ENCODE measurements at regions not wholly inside any gene's neighbourhood (a gene's known extent, or its start where the extent isn't known, plus 50 kb on each side); places are given as distances from the start of the nearest gene placed in this dataset.

GRCh38 chr12:115010324-115010995, 326.5 kb upstream of the TBX3 start:
- ATAC-seq (ENCODE audit: poor library complexity) (no peak), DNase-seq (no peak)
- intact Hi-C loops (cut with DNase I), result no loop called here

- ATAC-seq (ENCODE audit: poor library complexity), result no peak
- intact Hi-C loops (cut with DNase I), result no loop called here
- DNase-seq, result no peak
Measured at GRCh38 chr12:115008929-115009328, 325.0 kb upstream of the TBX3 start.

- no peak for ATAC-seq (ENCODE audit: poor library complexity)
- intact Hi-C loops (cut with DNase I), result no loop called here
- DNase-seq, result no peak
Measured at GRCh38 chr12:115004470-115005146, 320.6 kb upstream of the TBX3 start.

GRCh38 chr12:115002434-115002833, 318.5 kb upstream of the TBX3 start:
- DNase-seq, result no peak
- intact Hi-C loops (cut with DNase I), result no loop called here
- no peak for ATAC-seq (ENCODE audit: poor library complexity)

- ATAC-seq (ENCODE audit: poor library complexity), result no peak
Measured at GRCh38 chr12:115001571-115002180, 317.7 kb upstream of the TBX3 start.

GRCh38 chr12:115000038-115000437, 316.1 kb upstream of the TBX3 start:
- ATAC-seq (ENCODE audit: poor library complexity), result no peak
- no peak for DNase-seq
- intact Hi-C loops (cut with DNase I), result no loop called here

More at GRCh38 chr12:115001571-115002180, 317.7 kb upstream of the TBX3 start:
- intact Hi-C loops (cut with DNase I), result no loop called here
- no peak for DNase-seq

- ATAC-seq (ENCODE audit: poor library complexity) (no peak), DNase-seq (no peak)
- intact Hi-C loops (cut with DNase I), result no loop called here
Measured at GRCh38 chr12:114998750-114999128, 314.8 kb upstream of the TBX3 start.

- DNase-seq, result no peak
- no peak for ATAC-seq (ENCODE audit: poor library complexity)
- intact Hi-C loops (cut with DNase I), result no loop called here
Measured at GRCh38 chr12:114998118-114998749, 314.3 kb upstream of the TBX3 start.

- DNase-seq, result no peak
- no peak for ATAC-seq (ENCODE audit: poor library complexity)
- intact Hi-C loops (cut with DNase I), result no loop called here
Measured at GRCh38 chr12:114996382-114996781, 312.4 kb upstream of the TBX3 start.

GRCh38 chr12:114995891-114996290, 311.9 kb upstream of the TBX3 start:
- intact Hi-C loops (cut with DNase I), result no loop called here
- ATAC-seq (ENCODE audit: poor library complexity) (no peak), DNase-seq (no peak)

- intact Hi-C loops (cut with DNase I), result no loop called here
- ATAC-seq (ENCODE audit: poor library complexity) (no peak), DNase-seq (no peak)
Measured at GRCh38 chr12:114993165-114993564, 309.2 kb upstream of the TBX3 start.

- intact Hi-C loops (cut with DNase I), result no loop called here
- DNase-seq (no peak), ATAC-seq (ENCODE audit: poor library complexity) (no peak)
Measured at GRCh38 chr12:114992443-114992842, 308.5 kb upstream of the TBX3 start.

GRCh38 chr12:114990381-114990780, 306.4 kb upstream of the TBX3 start:
- no peak for DNase-seq
- no peak for ATAC-seq (ENCODE audit: poor library complexity)
- intact Hi-C loops (cut with DNase I), result no loop called here

GRCh38 chr12:114986849-114987248, 302.9 kb upstream of the TBX3 start:
- no peak for DNase-seq

GRCh38 chr12:114986178-114986714, 302.3 kb upstream of the TBX3 start:
- ATAC-seq (ENCODE audit: poor library complexity) (no peak), DNase-seq (no peak)
- intact Hi-C loops (cut with DNase I), result no loop called here

More at GRCh38 chr12:114986849-114987248, 302.9 kb upstream of the TBX3 start:
- no peak for ATAC-seq (ENCODE audit: poor library complexity)
- intact Hi-C loops (cut with DNase I), result no loop called here

GRCh38 chr12:114984634-114985061, 300.7 kb upstream of the TBX3 start:
- intact Hi-C loops (cut with DNase I), result no loop called here
- DNase-seq (no peak), ATAC-seq (ENCODE audit: poor library complexity) (no peak)

GRCh38 chr12:114982760-114983159, 298.8 kb upstream of the TBX3 start:
- ATAC-seq (ENCODE audit: poor library complexity), result no peak

GRCh38 chr12:114981036-114981435, 297.1 kb upstream of the TBX3 start:
- ATAC-seq (ENCODE audit: poor library complexity), result no peak
- no peak for DNase-seq
- intact Hi-C loops (cut with DNase I), result no loop called here

More at GRCh38 chr12:114982760-114983159, 298.8 kb upstream of the TBX3 start:
- no peak for DNase-seq
- intact Hi-C loops (cut with DNase I), result no loop called here

- intact Hi-C loops (cut with DNase I), result no loop called here
- ATAC-seq (ENCODE audit: poor library complexity) (no peak), DNase-seq (no peak)
Measured at GRCh38 chr12:114976959-114977358, 293.0 kb upstream of the TBX3 start.
